Kidney (tissue), 13 donors: ENCODE measurements at regions not wholly inside any gene's neighbourhood (a gene's known extent, or its start where the extent isn't known, plus 50 kb on each side); places are given as distances from the start of the nearest gene placed in this dataset.
"Not testable (repeated sequence)": the region's sequence is repeated elsewhere in the genome, so short reads cannot be mapped to it uniquely, and the experiment has no call there.

Experiments used
- DNase-seq, 5 donors: peaks; one replicate each; pipeline ENCODE4 v3.0.0-alpha.2; 2013 to 2020
- FAIRE-seq: peaks from 2 replicates; lab custom pipeline; 2012; peaks lifted over from hg19 to GRCh38; lab: Jason Lieb, UNC
- H3K27ac ChIP-seq, 2 donors: one replicate each; pipeline ENCODE4 v1.7.0; 2013; ENCODE audit warnings: low read depth in 2 of 2, low read length in 2 of 2, inconsistent platforms in 1 of 2
- H3K27me3 ChIP-seq: one replicate; pipeline ENCODE4 v1.7.1; 2013; ENCODE audit warnings: low read length, inconsistent platforms; ENCODE audit not compliant: control insufficient read depth, insufficient read depth
- H3K36me3 ChIP-seq, 3 donors: one replicate each; pipeline versions ENCODE4 v1.7.0 to v1.7.1; 2013; ENCODE audit warnings: low read length in 3 of 3, control low read depth in 1 of 3, inconsistent platforms in 1 of 3; ENCODE audit not compliant: insufficient read depth in 3 of 3, control insufficient read depth in 2 of 3
- H3K4me1 ChIP-seq, 3 donors: one replicate each; pipeline versions ENCODE4 v1.7.0 to v1.7.1; 2013; ENCODE audit warnings: low read length in 3 of 3, inconsistent platforms in 1 of 3, low read depth in 1 of 3; ENCODE audit not compliant: control insufficient read depth in 2 of 3, insufficient read depth in 2 of 3
- H3K4me3 ChIP-seq, 3 donors: one replicate each; pipeline versions ENCODE4 v1.7.0 to v1.8.1; 2013; ENCODE audit warnings: low read length in 3 of 3, control low read depth in 1 of 3, inconsistent platforms in 1 of 3
- H3K9ac ChIP-seq, 3 donors: one replicate each; pipeline versions ENCODE4 v1.7.0 to v1.7.1; 2013; ENCODE audit warnings: low read length in 3 of 3, control low read depth in 1 of 3, inconsistent platforms in 1 of 3
- H3K9me3 ChIP-seq, 3 donors: one replicate each; pipeline versions ENCODE4 v1.7.0 to v1.7.1; 2013; ENCODE audit warnings: low read length in 3 of 3, control low read depth in 1 of 3, inconsistent platforms in 1 of 3; ENCODE audit not compliant: control insufficient read depth in 2 of 3, insufficient read depth in 1 of 3
- intact Hi-C: fragments of 100-400 bp; cut with DNase I; formaldehyde crosslinking; loops from one replicate; pipeline ENCODE4 v1.11.1; 2022
- TF ChIP-seq, protein P1 (sequence below): IDR thresholded peaks from 3 replicates; pipeline ENCODE4 v1.5.1; 2012; ENCODE audit warnings: mild to moderate bottlenecking, moderate library complexity, borderline replicate concordance; ENCODE audit not compliant: insufficient read depth; ENCODE audit errors: extremely low read depth
- donor health status: control.
- donor health status: control.
- donor health status: control.
- donor health status: control.
- donor health status: control.
- donor health status: DM: yes; HTN: yes; CAD: no.
- donor health status: Normal renal cell carcinoma (clear cell type).

GRCh38 chrX:139020801-139021200 is 309.3 kb upstream of the FGF13 start:
- no peaks in the 10 kb centered on the region for H3K4me1 ChIP-seq
- no peak overlapping the region for H3K9ac ChIP-seq
- H3K27ac ChIP-seq, result no peak overlapping the region
- no peaks in the 10 kb centered on the region for H3K36me3 ChIP-seq
- TF ChIP-seq, protein P1, sequence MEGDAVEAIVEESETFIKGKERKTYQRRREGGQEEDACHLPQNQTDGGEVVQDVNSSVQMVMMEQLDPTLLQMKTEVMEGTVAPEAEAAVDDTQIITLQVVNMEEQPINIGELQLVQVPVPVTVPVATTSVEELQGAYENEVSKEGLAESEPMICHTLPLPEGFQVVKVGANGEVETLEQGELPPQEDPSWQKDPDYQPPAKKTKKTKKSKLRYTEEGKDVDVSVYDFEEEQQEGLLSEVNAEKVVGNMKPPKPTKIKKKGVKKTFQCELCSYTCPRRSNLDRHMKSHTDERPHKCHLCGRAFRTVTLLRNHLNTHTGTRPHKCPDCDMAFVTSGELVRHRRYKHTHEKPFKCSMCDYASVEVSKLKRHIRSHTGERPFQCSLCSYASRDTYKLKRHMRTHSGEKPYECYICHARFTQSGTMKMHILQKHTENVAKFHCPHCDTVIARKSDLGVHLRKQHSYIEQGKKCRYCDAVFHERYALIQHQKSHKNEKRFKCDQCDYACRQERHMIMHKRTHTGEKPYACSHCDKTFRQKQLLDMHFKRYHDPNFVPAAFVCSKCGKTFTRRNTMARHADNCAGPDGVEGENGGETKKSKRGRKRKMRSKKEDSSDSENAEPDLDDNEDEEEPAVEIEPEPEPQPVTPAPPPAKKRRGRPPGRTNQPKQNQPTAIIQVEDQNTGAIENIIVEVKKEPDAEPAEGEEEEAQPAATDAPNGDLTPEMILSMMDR, result no peak
- H3K27me3 ChIP-seq, result no peaks in the 10 kb centered on the region
- peaks cover 0 to under 1% (median 0%) of the 10 kb centered on the region in 3 donors for H3K9me3 ChIP-seq
- intact Hi-C loops, result no loop called here
- FAIRE-seq (peak; percentile 6), DNase-seq (no peak)
- no peak overlapping the region for H3K4me3 ChIP-seq

- no peaks in the 10 kb centered on the region for H3K27me3 ChIP-seq
- no peaks in the 10 kb centered on the region for H3K4me1 ChIP-seq
- TF ChIP-seq, protein P1, result no peak
- peaks cover 0 to 4% (median 0%) of the 10 kb centered on the region in 3 donors for H3K9me3 ChIP-seq
- intact Hi-C loops, result no loop called here
- FAIRE-seq, result no peak
- no peak overlapping the region for H3K4me3 ChIP-seq
- H3K27ac ChIP-seq, result no peak overlapping the region
- no peaks in the 10 kb centered on the region for H3K36me3 ChIP-seq
- H3K9ac ChIP-seq, result no peak overlapping the region
- DNase-seq, result no peak
Measured at GRCh38 chrX:139018436-139018835, 306.9 kb upstream of the FGF13 start.

DNA sequence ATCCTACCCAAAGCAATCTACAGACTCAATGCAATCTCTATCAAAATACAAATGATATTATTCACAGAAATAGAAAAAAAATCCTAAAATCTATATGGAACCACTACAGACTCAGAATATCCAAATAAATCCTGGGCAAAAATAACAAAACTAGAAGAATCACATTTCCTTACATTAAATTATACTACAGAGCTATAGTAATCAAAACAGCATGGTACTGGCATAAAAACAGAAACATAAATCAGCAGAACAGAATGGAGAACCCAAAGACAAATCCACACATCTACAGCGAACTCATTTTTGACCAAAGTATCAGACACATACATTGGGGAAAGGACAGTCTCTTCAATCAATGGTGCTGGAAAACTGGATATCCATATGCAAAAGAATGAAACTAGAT is 304.1 kb upstream of the FGF13 start:
- Histone ChIP-seq H3K27me3 (no peaks in the 10 kb centered on the region), H3K4me1 (no peaks in the 10 kb centered on the region), H3K27ac (no peak overlapping the region), H3K9me3 (peaks cover 0 to 4% (median 0%) of the 10 kb centered on the region in 3 donors), H3K9ac (no peak overlapping the region), H3K36me3 (no peaks in the 10 kb centered on the region), H3K4me3 (no peak overlapping the region)
- FAIRE-seq (no peak), DNase-seq (no peak)
- intact Hi-C loops, result no loop called here
- TF ChIP-seq, protein P1, result no peak

DNA sequence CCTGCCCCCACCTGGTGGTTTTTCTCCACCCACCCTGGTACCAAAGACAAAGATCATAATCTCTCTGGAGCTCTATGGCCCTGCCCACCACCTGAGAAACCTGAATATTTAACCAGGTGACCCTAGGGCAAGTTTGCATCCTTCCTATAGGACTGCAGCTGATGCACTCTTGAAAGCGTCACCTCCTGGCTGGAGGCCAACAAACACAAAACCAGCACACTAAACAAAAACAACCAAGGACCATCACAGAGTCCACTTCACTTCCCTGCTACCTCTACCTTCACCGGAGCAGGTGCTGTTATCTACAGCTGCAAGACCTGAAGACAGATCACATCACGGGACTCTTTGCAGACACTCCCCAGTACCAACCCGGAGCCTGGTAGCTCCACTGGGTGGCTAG is 296.7 kb upstream of the FGF13 start:
- intact Hi-C loops, result no loop called here
- no peak overlapping the region for H3K9ac ChIP-seq
- H3K9me3 ChIP-seq, result no peaks in the 10 kb centered on the region
- H3K27me3 ChIP-seq, result no peaks in the 10 kb centered on the region
- H3K4me1 ChIP-seq, result no peaks in the 10 kb centered on the region
- H3K36me3 ChIP-seq, result no peaks in the 10 kb centered on the region
- TF ChIP-seq, protein P1, result no peak
- DNase-seq (no peak), FAIRE-seq (no peak)
- no peak overlapping the region for H3K4me3 ChIP-seq
- H3K27ac ChIP-seq, result no peak overlapping the region

DNA sequence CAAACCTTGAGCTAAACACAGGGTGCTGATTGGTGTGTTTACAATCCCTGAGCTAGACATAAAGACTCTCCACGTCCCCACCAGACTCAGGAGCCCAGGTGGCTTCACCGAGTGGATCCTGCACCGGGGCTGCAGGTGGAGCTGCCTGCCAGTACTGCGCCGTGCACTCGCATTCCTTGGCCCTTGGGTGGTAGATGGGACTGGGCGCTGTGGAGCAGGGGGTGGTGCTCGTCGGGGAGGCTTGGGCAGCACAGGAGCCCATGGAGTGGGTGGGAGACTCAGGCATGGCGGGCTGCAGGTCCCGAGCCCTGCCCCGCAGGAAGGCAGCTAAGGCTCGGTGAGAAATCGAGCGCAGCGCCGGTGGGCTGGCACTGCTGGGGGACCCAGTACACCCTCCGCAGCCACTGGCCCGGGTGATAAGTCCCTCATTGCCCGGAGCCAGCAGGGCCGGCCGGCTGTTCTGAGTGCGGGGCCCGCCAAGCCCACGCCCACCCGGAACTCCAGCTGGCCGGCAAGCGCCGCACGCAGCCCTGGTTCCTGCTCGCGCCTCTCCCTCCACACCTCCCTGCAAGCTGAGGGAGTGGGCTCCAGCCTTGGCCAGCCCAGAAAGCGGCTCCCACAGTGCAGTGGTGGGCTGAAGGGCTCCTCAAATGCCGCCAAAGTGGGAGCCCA is 292.5 kb upstream of the FGF13 start:
- H3K9me3 ChIP-seq, intact Hi-C loops, H3K9ac ChIP-seq, H3K4me1 ChIP-seq, H3K36me3 ChIP-seq, FAIRE-seq, H3K27me3 ChIP-seq, H3K4me3 ChIP-seq, H3K27ac ChIP-seq: not testable (repeated sequence)
- peak in 1 of 5 donors; percentile 54 for DNase-seq
